ENCODE measurements at regions not wholly inside any gene's neighbourhood (a gene's known extent, or its start where the extent isn't known, plus 50 kb on each side); places are given as distances from the start of the nearest gene placed in this dataset.
"Not testable (repeated sequence)": the region's sequence is repeated elsewhere in the genome, so short reads cannot be mapped to it uniquely, and the experiment has no call there.

GRCh38 chr5:174794931-174795672 is 70.7 kb downstream of the MSX2 start:
- no peak for DNase-seq (ENCODE audit: low spot score)

DNA sequence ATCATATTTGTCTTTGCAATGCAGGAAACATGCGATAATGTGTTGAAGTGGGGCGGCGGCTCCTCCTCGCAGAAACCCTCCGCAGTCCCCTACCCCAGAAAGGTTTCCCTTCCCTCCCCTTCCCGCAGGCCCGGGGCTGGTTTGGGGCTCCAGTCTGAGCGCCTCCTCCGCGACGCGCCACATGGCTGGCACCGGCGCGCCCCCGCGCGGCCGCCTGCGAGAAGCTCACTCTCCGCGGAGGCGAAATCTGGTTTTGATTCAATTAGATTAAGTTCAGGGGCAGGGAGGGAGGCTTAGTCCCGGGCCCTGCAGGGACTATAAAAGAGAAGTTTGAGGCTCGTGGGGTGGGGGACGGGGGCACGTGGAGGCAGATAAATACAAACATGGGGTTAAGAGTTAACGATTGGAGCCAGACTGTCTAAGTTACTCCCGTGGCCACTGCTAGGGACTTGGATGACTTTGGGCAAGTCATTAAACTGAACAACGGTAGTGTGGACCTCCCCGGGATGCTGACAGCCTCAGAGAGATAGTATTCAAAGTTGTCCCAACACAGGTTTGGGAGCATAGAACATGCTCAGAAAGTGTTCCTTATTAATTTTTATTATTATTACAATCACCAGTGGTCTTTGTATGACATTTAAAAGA is 69.4 kb downstream of the MSX2 start:
- peak; percentile 65 for DNase-seq (ENCODE audit: low spot score)

DNA sequence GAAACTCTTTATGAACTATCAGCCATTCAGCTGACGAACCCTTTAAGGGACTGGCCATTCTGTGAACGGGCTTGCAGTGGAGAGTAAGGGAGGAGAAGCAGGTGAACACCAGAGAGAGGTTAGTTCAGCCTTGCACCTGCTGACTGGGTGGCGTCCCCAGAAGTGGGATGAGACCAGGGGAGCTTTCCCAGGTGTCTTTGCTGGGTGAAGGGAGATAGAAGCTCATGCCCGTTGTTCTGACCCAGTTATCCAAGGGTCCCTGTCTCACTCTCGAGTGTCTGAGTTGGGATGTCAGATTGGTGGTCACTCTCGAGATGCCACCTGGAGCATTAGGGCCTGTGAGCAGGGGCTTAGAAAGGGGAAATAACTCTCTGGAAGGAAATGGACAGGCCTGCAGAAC is 68.7 kb downstream of the MSX2 start:
- DNase-seq (ENCODE audit: low spot score): no peak

- DNase-seq (ENCODE audit: low spot score): not testable (repeated sequence)
Observed at GRCh38 chr5:174792265-174792664, 67.9 kb downstream of the MSX2 start.

- no peak for DNase-seq (ENCODE audit: low spot score)
Observed at GRCh38 chr5:174790906-174791305, 66.5 kb downstream of the MSX2 start.

GRCh38 chr5:174789596-174789995 is 65.2 kb downstream of the MSX2 start:
- no peak for DNase-seq (ENCODE audit: low spot score)

GRCh38 chr5:174785120-174785680 is 60.8 kb downstream of the MSX2 start:
- DNase-seq (ENCODE audit: low spot score): no peak
